GM21619 (cell line): ENCODE measurements at regions not wholly inside any gene's neighbourhood (a gene's known extent, or its start where the extent isn't known, plus 50 kb on each side); places are given as distances from the start of the nearest gene placed in this dataset.

Experiments used
- ATAC-seq: cut with Tn5 transposase; IDR thresholded peaks from one replicate; pipeline ENCODE4 v1.9.1; 2021; ENCODE audit not compliant: unreplicated experiment

DNA sequence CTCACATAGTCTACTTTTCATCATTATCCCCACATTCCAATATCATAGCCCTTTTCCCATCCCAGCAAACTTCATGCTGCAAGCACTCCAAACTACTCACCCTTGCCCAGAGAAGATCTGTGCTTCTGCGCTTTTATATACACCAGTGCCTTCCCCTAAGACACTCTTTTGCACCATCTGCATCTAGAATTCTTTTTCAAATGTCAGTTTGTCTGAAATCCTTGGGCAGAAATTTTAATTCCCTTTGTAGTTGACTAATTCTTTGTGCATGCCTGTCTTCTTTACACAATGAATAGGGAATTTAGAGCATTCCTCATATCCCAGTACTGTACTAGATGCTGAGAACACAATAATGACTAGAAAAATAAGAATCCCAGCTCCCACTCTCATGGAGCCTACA is 298.9 kb downstream of the KCNN2 start:
- ATAC-seq, result no peak

DNA sequence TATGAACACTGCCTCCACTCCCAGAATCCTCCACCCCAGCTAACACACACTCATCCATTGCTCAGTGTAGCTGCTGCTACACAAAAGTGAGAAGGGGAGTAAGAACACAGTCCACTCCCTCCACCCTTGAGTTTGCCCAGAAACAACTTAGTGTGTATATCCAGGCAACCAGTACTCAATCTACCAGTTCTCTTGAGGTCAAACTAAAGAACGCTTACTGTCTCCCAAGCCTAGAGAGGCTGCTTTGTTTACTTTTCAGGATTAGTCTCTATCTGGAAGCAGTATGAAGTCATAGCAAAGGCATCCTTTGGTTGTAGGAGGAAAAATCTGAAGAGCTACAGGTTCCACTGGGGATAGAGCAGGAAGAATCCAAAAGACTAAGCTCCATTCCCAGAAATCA is 296.3 kb downstream of the KCNN2 start:
- ATAC-seq, result no peak

DNA sequence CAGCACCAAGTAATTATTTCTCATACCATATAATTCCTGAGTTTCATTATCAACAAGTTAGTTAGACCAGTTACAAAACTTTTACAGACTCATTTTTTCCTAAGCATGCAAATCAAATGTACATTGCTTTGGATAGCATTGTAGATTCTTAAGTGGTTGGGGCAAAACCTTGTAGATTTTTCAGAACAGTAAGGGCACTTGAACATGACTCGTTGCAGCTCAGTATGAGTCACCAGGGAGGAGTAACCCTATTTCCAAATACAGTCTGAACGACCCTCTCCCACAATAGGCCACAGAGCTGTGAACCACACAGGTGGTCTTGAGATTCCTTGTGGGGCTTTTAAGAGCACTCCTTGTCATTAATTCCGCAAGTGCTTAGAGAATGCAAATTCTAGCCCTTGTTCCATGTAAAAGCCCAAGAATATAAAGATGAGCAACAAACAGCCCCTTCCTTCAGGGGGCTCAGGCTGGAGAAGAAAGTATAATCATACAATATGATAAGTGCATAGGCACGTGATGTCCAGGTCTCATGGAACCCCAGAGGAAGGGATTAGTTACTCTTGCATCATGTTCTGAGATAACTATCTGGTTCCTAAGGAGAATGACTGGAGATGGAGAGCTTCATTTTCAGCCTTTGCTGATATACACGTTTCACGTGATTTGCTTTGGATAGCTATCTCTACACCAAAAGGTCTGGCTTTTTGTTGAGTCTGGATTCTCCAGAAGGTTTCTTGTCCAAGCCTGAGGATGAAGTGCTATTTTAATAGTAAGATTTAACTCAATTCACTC is 295.7 kb downstream of the KCNN2 start:
- no peak for ATAC-seq

DNA sequence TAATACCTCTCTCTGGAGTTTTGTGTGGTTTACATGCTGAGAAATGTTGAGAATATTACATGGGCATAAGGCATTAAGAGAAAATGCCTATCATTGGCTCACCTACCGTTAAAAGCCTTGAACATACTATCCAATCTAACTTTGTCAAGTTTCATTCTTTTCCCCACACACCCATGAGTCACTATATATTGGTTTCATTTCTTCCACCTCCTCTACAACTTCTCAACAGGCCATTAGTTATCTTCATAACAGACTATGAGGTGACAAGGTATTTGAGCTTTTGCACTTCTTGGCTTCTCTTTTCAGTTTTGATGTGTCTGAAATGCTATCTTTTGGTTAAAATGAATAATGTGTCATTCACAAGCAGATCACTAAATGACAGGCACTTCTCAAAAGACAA is 288.0 kb downstream of the KCNN2 start:
- ATAC-seq, result peak; percentile 49

DNA sequence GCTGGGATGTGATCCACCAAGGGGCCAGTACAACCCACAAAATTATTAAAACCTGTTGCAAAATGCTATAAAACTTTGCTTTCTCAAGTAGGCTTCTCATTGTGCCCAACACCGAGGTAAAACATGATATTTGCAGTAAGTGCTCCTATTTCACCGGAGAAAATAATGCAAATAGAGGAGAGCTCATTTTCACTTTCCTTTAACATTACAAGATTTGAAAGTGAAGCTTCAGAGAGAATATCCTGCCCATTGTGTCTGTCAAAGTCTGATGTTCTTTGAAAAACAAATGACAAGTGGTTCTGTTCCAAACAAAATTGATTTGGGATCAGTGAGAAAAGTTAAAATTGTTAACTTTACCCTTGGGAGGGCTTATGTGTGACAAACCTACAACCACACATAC is 287.1 kb downstream of the KCNN2 start:
- ATAC-seq, result no peak

DNA sequence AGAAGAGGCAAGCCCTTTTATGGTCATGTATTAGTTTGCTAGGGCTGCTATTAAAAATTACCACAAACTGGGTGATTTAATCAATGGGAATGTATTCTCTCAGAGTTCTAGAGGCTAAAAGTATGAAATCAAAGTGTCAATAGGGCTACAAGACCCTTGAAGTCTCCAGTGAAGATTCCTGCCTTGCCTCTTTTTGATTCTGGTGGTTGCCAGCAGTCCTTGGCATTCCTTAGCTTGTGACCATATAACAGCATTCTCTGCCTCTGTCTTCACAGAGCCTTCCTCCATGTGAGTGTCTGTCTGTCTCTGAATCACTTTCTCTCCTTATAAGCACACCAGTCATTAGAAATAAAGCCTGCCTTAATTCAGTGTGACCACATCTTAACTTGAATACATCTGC is 282.7 kb downstream of the KCNN2 start:
- ATAC-seq, result no peak

DNA sequence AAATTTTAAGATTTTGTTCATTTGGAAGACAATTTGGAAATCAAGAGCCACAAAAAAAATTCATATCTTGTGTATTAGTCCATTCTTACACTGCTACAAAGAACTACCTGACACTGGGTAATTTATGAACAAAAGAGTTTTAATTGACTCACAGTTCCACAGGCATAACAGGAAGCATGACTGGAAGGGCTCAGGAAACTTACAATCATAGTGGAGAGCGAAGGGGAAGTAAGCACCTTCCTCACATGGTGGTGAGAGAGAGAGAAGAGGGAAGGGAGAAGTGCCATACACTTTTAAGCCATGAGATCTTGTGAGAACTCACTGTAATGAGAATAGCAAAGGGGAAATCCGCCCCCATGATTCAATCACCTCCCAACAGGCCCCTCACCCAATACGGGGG is 274.4 kb downstream of the KCNN2 start:
- no peak for ATAC-seq

DNA sequence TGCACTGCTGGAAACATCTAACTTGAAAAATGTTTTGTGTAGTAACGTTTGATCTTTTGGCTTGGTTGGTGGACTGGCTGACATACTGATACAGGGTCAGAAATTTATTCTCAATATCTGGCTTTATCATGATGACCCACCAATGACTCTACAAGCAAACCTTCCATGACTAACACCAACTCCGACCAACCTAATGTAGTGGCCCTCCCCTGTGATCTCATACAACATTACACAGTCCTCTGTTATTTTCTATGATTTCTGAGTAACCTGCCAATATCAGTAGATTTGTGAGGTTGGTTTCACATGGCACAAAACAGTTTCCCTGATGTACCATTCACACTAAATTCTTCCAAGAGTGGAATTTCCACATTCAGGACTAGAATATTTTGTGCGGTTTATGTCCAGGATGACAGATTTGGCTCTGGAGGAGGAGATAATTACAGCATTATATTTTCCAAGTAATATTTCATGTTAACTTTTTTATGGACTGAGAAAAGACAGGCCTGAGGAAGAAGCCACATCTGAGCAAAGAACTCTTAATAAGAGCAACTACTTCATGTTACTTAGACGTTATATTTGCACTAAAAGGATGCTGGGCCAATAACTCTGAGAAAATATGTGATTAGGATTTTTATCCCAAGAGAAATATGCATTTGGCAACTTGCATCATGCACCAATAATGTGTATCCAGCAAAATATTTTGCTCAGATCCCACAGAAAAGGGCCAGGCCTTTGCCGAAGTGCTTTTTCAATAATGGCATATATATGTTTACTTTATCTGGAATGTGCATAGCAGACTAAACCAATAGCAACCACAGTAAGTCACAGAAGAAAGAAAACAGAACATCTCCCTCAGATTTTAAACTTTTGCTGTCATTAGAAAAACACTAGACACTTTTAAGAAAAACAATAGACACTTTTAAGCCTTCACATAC is 273.4 kb downstream of the KCNN2 start:
- ATAC-seq, result no peak

DNA sequence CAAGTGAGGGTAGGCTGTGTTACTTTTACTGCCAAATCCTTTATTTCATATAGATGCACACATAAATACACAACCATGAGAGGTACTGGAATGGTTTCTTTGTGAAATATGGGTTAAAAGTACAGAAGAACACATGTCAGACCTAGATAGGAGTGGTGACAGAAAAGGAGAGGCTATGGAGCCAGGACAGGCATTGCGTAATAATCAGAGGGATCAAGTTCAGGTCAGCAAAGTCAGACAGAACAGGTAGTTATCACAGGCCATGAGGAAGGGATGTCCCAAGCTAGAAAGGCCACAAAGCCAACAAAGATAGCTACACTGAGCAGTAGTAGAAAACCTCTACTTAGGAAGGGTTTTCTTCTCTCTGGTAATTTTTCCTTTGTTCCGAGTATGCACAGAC is 272.6 kb downstream of the KCNN2 start:
- no peak for ATAC-seq

DNA sequence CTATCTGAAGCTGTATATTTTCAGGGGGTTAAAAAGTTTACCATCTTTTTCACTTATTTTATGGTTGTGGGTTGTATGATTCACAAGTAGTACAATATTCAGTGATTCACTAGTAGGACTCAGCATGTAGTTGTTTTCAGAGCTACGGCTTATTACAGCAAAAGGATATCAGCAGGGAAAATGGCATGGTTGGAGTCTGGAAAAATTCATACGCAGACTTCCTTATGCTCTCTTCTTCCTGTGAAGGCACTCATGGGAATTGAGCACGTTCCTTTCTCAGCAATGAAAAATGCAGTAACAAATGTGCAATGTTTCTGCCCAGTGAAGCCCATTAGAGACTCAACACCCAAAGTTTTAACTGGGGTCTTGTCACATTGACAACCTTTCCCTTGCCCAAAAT is 250.5 kb downstream of the KCNN2 start:
- no peak for ATAC-seq

DNA sequence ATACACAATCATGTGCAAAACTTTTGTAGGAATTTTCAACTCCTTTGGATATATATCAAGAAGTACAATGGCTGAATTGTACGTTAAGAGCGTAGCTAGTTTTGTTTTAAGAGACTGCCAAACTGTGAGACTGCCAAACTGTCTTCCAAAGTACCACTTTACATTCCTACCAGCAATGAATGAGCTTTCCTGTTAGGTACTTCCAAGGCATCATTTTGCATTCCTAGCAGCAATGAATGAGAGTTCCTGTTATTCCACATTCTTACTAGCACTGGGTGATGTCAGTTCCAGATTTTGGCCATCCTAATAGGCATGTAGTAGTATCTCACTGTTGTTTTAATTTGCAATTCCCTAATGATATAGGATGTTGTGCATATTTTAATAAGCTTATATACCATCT is 219.3 kb downstream of the KCNN2 start:
- no peak for ATAC-seq

DNA sequence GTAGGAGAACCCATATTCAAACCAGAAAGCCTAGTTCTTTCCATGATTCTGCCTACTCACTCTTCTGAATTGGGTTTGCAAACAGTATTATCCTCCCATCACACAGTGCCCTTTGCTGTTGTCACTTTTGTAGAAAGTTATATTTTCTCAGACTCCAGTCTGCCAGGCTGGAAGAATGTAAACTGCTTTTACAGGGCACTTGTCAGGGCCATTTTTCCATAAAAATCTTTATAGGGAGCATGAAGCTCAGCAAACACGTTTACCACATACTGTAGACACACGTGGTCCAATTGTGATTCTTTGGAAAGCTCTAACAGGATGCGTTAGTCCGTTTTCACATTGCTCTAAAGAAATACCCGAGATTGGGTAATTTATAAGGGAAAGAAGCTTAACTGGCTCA is 204.0 kb downstream of the KCNN2 start:
- no peak for ATAC-seq

DNA sequence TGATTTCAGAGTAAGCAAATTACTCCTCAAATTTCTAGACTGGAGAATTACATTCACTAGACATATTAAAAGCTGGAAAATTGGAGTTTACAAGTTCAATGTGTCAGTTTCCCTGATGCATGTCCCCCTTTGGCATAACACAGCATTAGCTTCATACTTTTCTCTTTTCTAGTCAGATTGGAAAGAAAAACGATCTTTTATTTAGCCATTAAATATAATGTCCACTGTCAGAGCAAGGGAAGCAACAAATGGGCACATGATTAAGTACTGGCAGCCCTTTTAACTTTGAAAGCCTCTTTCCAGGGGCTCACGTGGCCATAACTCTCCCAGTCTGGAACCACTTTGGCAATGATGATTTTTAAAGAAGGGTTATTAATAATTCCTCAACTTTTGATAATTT is 203.3 kb downstream of the KCNN2 start:
- no peak for ATAC-seq

DNA sequence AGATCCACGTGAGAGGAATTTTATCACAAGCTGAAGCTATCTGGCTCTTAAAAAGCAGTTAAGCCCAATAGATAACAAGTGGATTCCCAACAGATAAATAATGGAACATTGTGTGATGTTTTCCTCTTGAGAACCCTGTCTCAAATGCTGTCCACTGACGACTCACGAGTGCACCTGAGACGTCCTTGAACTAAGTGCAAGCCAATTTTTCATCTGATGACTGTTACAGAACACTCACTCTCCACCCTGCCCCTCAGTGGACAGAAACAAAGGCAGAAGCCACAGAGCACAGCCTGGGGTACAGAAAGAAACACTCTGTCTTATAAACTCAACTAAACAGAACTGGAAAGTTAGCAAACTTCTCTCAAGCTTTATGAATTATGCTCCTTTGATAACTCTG is 199.5 kb downstream of the KCNN2 start:
- ATAC-seq, result no peak
